Hypothalamus (tissue), 51 donors: ENCODE measurements at regions not wholly inside any gene's neighbourhood (a gene's known extent, or its start where the extent isn't known, plus 50 kb on each side); places are given as distances from the start of the nearest gene placed in this dataset.

ENCODE experiments used
- DNase-seq, 51 donors: peaks; one replicate each; lab custom pipeline; 2025; lab: John Stamatoyannopoulos, UW

DNA sequence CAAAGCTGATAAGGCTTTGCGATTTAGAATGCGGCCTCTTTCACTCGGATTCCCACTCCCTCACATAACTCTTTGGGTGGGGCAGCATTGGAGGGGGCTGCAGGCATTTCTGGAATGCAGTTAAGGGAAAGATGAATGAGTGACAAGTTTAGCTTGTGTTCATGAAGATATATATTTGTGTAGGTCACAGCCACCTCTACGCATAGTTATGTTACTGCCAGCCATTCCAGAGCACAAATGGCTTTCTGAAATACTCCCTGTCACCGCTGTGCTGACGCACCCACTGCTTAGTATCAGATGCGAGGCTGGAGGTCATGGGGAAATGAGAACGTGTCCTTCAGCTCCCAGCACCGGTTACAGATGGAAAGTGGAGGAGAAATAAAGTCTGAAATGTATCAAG, 54.1 kb upstream of the ATP1A1 start:
- DNase-seq: no peak

- DNase-seq: no peak
These were observed 52.2 kb upstream of the ATP1A1 start for GRCh38 chr1:116320874-116321273.

DNA sequence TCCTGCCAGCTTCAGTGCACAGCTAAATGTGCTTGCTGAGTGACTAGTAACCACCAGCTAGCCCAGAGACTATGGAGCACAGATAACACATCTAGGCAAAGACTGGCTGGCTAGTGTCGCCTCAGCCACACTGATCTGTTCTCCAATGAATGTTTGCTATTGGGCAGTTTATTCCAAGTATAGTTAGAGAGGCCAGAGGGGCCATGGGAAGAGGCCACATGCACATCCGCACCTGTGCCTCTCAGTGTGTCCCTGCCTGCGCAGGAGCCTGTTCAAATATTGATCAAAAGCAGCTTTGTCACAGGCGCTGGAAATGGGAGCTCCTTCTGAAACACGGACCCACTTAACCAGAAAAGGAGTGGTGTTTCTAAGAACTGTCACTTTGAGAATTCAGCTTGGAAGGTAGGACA, 51.3 kb upstream of the ATP1A1 start:
- DNase-seq: no peak

DNA sequence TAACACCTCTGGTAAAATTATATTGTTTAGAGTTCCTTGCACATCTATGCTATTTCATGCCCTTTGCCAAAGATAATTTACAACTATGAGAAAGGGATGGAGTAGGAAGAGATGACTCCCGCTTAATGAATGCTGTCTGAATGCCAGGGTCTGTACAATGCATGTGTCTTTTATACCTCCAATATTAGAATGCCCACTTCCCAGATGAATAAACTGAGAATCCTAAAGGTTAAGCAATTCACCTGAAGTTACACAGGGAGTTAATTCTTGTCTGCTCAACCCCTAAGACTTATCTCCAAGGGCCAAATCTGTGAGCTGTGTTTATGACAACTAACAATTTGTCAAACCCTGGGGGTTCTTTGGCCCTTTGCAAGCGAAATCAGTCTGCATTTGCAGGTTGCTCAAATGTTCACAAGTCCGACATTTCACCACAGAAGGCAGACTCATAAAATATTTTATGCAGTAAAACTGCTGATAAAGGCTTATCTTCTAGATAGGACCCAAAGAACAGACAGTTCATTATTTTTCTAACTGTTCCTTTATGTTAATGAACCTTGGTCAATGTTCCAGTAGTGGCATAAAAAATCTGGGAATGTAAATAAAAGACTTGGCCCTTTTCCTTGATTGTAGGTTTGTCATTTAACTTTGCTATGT, 50.2 kb upstream of the ATP1A1 start:
- no peak for DNase-seq
